ENCODE measurements at regions not wholly inside any gene's neighbourhood (a gene's known extent, or its start where the extent isn't known, plus 50 kb on each side); places are given as distances from the start of the nearest gene placed in this dataset.

- Mint-ChIP-seq H3K36me3 (ENCODE audit: low read depth) (peaks cover 10% of the 10 kb centered on the region), H3K27me3 (ENCODE audit: low read depth) (no peaks in the 10 kb centered on the region), H3K4me3 (peak overlapping the region; percentile 76), H3K27ac (peak overlapping the region; percentile 98), H3K9me3 (no peaks in the 10 kb centered on the region), H3K4me1 (ENCODE audit: low read depth) (peaks cover 53% of the 10 kb centered on the region)
These were observed 51.2 kb upstream of the CARD11 start for GRCh38 chr7:3094701-3095445.

- H3K4me1 Mint-ChIP-seq (ENCODE audit: low read depth), result peaks cover 42% of the 10 kb centered on the region
- no peak overlapping the region for H3K27ac Mint-ChIP-seq
- no peak overlapping the region for H3K4me3 Mint-ChIP-seq
These were observed 54.1 kb upstream of the CARD11 start for GRCh38 chr7:3097734-3098133.

GRCh38 chr7:3102159-3102558, 58.5 kb upstream of the CARD11 start:
- Mint-ChIP-seq H3K27me3 (ENCODE audit: low read depth) (no peaks in the 10 kb centered on the region), H3K27ac (no peak overlapping the region), H3K9me3 (peaks cover 16% of the 10 kb centered on the region), H3K4me1 (ENCODE audit: low read depth) (peaks cover 48% of the 10 kb centered on the region), H3K36me3 (ENCODE audit: low read depth) (peaks cover 17% of the 10 kb centered on the region), H3K4me3 (no peak overlapping the region)

More at GRCh38 chr7:3097734-3098133, 54.1 kb upstream of the CARD11 start:
- H3K9me3 Mint-ChIP-seq, result no peaks in the 10 kb centered on the region
- H3K27me3 Mint-ChIP-seq (ENCODE audit: low read depth), result no peaks in the 10 kb centered on the region
- peaks cover 7% of the 10 kb centered on the region for H3K36me3 Mint-ChIP-seq (ENCODE audit: low read depth)

- H3K4me1 Mint-ChIP-seq (ENCODE audit: low read depth), result peaks cover 62% of the 10 kb centered on the region
- H3K4me3 Mint-ChIP-seq, result no peak overlapping the region
- H3K36me3 Mint-ChIP-seq (ENCODE audit: low read depth), result peaks cover 28% of the 10 kb centered on the region
- no peaks in the 10 kb centered on the region for H3K27me3 Mint-ChIP-seq (ENCODE audit: low read depth)
- peak overlapping the region; percentile 75 for H3K27ac Mint-ChIP-seq
- peaks cover 22% of the 10 kb centered on the region for H3K9me3 Mint-ChIP-seq
These were observed 60.1 kb upstream of the CARD11 start for GRCh38 chr7:3103614-3104398.

- peaks cover 27% of the 10 kb centered on the region for H3K36me3 Mint-ChIP-seq (ENCODE audit: low read depth)
- no peaks in the 10 kb centered on the region for H3K27me3 Mint-ChIP-seq (ENCODE audit: low read depth)
- peaks cover 74% of the 10 kb centered on the region for H3K4me1 Mint-ChIP-seq (ENCODE audit: low read depth)
- H3K4me3 Mint-ChIP-seq, result peak overlapping the region; percentile 29
- peaks cover 27% of the 10 kb centered on the region for H3K9me3 Mint-ChIP-seq
- peak overlapping the region; percentile 85 for H3K27ac Mint-ChIP-seq
These were observed 62.2 kb upstream of the CARD11 start for GRCh38 chr7:3105856-3106255.

- Mint-ChIP-seq H3K36me3 (ENCODE audit: low read depth) (peaks cover 29% of the 10 kb centered on the region), H3K27me3 (ENCODE audit: low read depth) (no peaks in the 10 kb centered on the region), H3K9me3 (peaks cover 27% of the 10 kb centered on the region), H3K4me3 (peak overlapping the region; percentile 29), H3K4me1 (ENCODE audit: low read depth) (peaks cover 76% of the 10 kb centered on the region), H3K27ac (peak overlapping the region; percentile 85)
These were observed 62.7 kb upstream of the CARD11 start for GRCh38 chr7:3106361-3106826.

GRCh38 chr7:3107228-3107763, 63.6 kb upstream of the CARD11 start:
- Mint-ChIP-seq H3K36me3 (ENCODE audit: low read depth) (peaks cover 31% of the 10 kb centered on the region), H3K27ac (peak overlapping the region; percentile 85), H3K9me3 (peaks cover 27% of the 10 kb centered on the region), H3K4me1 (ENCODE audit: low read depth) (peaks cover 75% of the 10 kb centered on the region), H3K27me3 (ENCODE audit: low read depth) (no peaks in the 10 kb centered on the region), H3K4me3 (peak overlapping the region; percentile 57)

- H3K27me3 Mint-ChIP-seq (ENCODE audit: low read depth), result no peaks in the 10 kb centered on the region
- H3K36me3 Mint-ChIP-seq (ENCODE audit: low read depth), result peaks cover 35% of the 10 kb centered on the region
- peak overlapping the region; percentile 57 for H3K4me3 Mint-ChIP-seq
- peak overlapping the region; percentile 85 for H3K27ac Mint-ChIP-seq
- peaks cover 31% of the 10 kb centered on the region for H3K9me3 Mint-ChIP-seq
- H3K4me1 Mint-ChIP-seq (ENCODE audit: low read depth), result peaks cover 79% of the 10 kb centered on the region
These were observed 64.4 kb upstream of the CARD11 start for GRCh38 chr7:3107889-3108570.

- H3K4me1 Mint-ChIP-seq (ENCODE audit: low read depth), result peaks cover 74% of the 10 kb centered on the region
- H3K36me3 Mint-ChIP-seq (ENCODE audit: low read depth), result peaks cover 45% of the 10 kb centered on the region
- H3K27ac Mint-ChIP-seq, result peak overlapping the region; percentile 11
These were observed 65.7 kb upstream of the CARD11 start for GRCh38 chr7:3109311-3109915.

GRCh38 chr7:3112479-3113134, 68.9 kb upstream of the CARD11 start:
- Mint-ChIP-seq H3K9me3 (peaks cover 42% of the 10 kb centered on the region), H3K27ac (peak overlapping the region; percentile 64), H3K4me3 (peak overlapping the region; percentile 6)

More at GRCh38 chr7:3109311-3109915, 65.7 kb upstream of the CARD11 start:
- H3K27me3 Mint-ChIP-seq (ENCODE audit: low read depth), result no peaks in the 10 kb centered on the region
- peaks cover 42% of the 10 kb centered on the region for H3K9me3 Mint-ChIP-seq
- H3K4me3 Mint-ChIP-seq, result no peak overlapping the region

GRCh38 chr7:3114917-3115316, 71.2 kb upstream of the CARD11 start:
- Mint-ChIP-seq H3K36me3 (ENCODE audit: low read depth) (peaks cover 35% of the 10 kb centered on the region), H3K4me3 (no peak overlapping the region), H3K9me3 (peaks cover 32% of the 10 kb centered on the region)

More at GRCh38 chr7:3112479-3113134, 68.9 kb upstream of the CARD11 start:
- peaks cover 71% of the 10 kb centered on the region for H3K4me1 Mint-ChIP-seq (ENCODE audit: low read depth)
- no peaks in the 10 kb centered on the region for H3K27me3 Mint-ChIP-seq (ENCODE audit: low read depth)
- peaks cover 45% of the 10 kb centered on the region for H3K36me3 Mint-ChIP-seq (ENCODE audit: low read depth)

GRCh38 chr7:3117081-3117480, 73.4 kb upstream of the CARD11 start:
- peak overlapping the region; percentile 86 for H3K4me3 Mint-ChIP-seq
- H3K27ac Mint-ChIP-seq, result peak overlapping the region; percentile 86
- H3K36me3 Mint-ChIP-seq (ENCODE audit: low read depth), result peaks cover 46% of the 10 kb centered on the region
- H3K4me1 Mint-ChIP-seq (ENCODE audit: low read depth), result peaks cover 63% of the 10 kb centered on the region
- no peaks in the 10 kb centered on the region for H3K27me3 Mint-ChIP-seq (ENCODE audit: low read depth)
- H3K9me3 Mint-ChIP-seq, result peaks cover 47% of the 10 kb centered on the region

More at GRCh38 chr7:3114917-3115316, 71.2 kb upstream of the CARD11 start:
- Mint-ChIP-seq H3K4me1 (ENCODE audit: low read depth) (peaks cover 60% of the 10 kb centered on the region), H3K27me3 (ENCODE audit: low read depth) (no peaks in the 10 kb centered on the region), H3K27ac (no peak overlapping the region)

- Mint-ChIP-seq H3K27ac (peak overlapping the region; percentile 86), H3K4me3 (peak overlapping the region; percentile 86), H3K4me1 (ENCODE audit: low read depth) (peaks cover 57% of the 10 kb centered on the region), H3K9me3 (peaks cover 49% of the 10 kb centered on the region), H3K36me3 (ENCODE audit: low read depth) (peaks cover 47% of the 10 kb centered on the region), H3K27me3 (ENCODE audit: low read depth) (peaks cover 1% of the 10 kb centered on the region)
These were observed 74.0 kb upstream of the CARD11 start for GRCh38 chr7:3117488-3118231.
